Gastroesophageal sphincter (tissue), 4 donors: ENCODE measurements at regions not wholly inside any gene's neighbourhood (a gene's known extent, or its start where the extent isn't known, plus 50 kb on each side); places are given as distances from the start of the nearest gene placed in this dataset.

Experiments used
- ATAC-seq: fragments of 150-250 bp; one replicate; pipeline ENCODE4 v1.9.1; 2016; ENCODE audit warnings: mild to moderate bottlenecking, moderate library complexity
- H3K27ac ChIP-seq, 4 donors: fragments of 200-600 bp; sonication (generic) in 3 of 4; 1 replicate in 3 of 4; 2 replicates in 1 of 4; pipeline ENCODE4 v1.5.1; 2016 to 2019
- H3K27me3 ChIP-seq: fragments of 200-600 bp; sonication (generic); one replicate; pipeline ENCODE4 v1.5.1; 2019
- H3K36me3 ChIP-seq, 2 donors: fragments of 200-600 bp; sonication (generic); one replicate each; pipeline ENCODE4 v1.5.1; 2019; ENCODE audit warnings: control low read depth in 1 of 2
- H3K4me1 ChIP-seq, 3 donors: fragments of 200-600 bp; sonication (generic); 1 replicate in 2 of 3; 2 replicates in 1 of 3; pipeline ENCODE4 v1.5.1; 2016 to 2019; ENCODE audit warnings: control low read depth in 2 of 3
- H3K4me3 ChIP-seq, 2 donors: fragments of 200-600 bp; sonication (generic); one replicate each; pipeline ENCODE4 v1.5.1; 2019; ENCODE audit warnings: mild to moderate bottlenecking in 1 of 2, moderate library complexity in 1 of 2
- H3K9me3 ChIP-seq, 3 donors: fragments of 200-600 bp; sonication (generic); one replicate each; pipeline ENCODE4 v1.5.1; 2017 to 2019; ENCODE audit warnings: control low read depth in 2 of 3
- CTCF ChIP-seq, 4 experiments: fragments of 200-600 bp in 2 of 4; fragments of 450-650 bp in 2 of 4; sonication (generic) in 1 of 4; IDR thresholded peaks; one replicate each; pipeline ENCODE4 v1.5.1; 2017 to 2019; ENCODE audit warnings: antibody characterized with exemption in 4 of 4, mild to moderate bottlenecking in 2 of 4, moderate library complexity in 2 of 4
- EP300 ChIP-seq: sonication (generic); formaldehyde crosslinking; IDR thresholded peaks from one replicate; pipeline ENCODE4 v1.6.1; 2017; ENCODE audit warnings: antibody characterized with exemption, mild to moderate bottlenecking
- POLR2A ChIP-seq, 2 donors: fragments of 450-650 bp; IDR thresholded peaks; one replicate each; pipeline ENCODE4 v1.6.1; 2017; ENCODE audit warnings: antibody characterized with exemption in 2 of 2, mild to moderate bottlenecking in 2 of 2, moderate library complexity in 1 of 2
- POLR2AphosphoS5 ChIP-seq: sonication (generic); formaldehyde crosslinking; IDR thresholded peaks from one replicate; pipeline ENCODE4 v1.6.1; 2017; ENCODE audit warnings: antibody characterized with exemption
- WGBS, 2 donors: methylation state at CpG; one replicate each; pipeline ENCODE4 v1.1.5; 2018; ENCODE audit warnings: low coverage in 1 of 2; 5-methylcytosine and 5-hydroxymethylcytosine counted together

- 77 to 79% methylated on average over 2 of the region's 2 CpGs for WGBS, 2 donors
- Histone ChIP-seq H3K4me3 (no peak overlapping the region), H3K27ac (no peak overlapping the region), H3K36me3 (no peaks in the 10 kb centered on the region), H3K4me1 (no peaks in the 10 kb centered on the region), H3K27me3 (no peaks in the 10 kb centered on the region), H3K9me3 (no peaks in the 10 kb centered on the region)
- ATAC-seq, result no peak
- TF ChIP-seq POLR2AphosphoS5, result no peak
- no peak for TF ChIP-seq EP300
- no peak for TF ChIP-seq POLR2A (IDR thresholded peaks at IDR 0.05)
- TF ChIP-seq CTCF (IDR thresholded peaks at IDR 0.05), result no peak
Measured at GRCh38 chr20:12317433-12317832, 399.7 kb downstream of the BTBD3 start.

GRCh38 chr20:12318043-12318442, 400.4 kb downstream of the BTBD3 start:
- H3K27ac ChIP-seq, result no peak overlapping the region
- H3K4me3 ChIP-seq, result no peak overlapping the region
- WGBS, 2 donors, result 48 to 73% methylated on average over 3 to 5 of the region's 5 CpGs
- no peaks in the 10 kb centered on the region for H3K4me1 ChIP-seq
- no peaks in the 10 kb centered on the region for H3K27me3 ChIP-seq
- H3K9me3 ChIP-seq, result no peaks in the 10 kb centered on the region
- TF ChIP-seq EP300 (no peak), POLR2AphosphoS5 (no peak), POLR2A (IDR thresholded peaks at IDR 0.05) (no peak), CTCF (IDR thresholded peaks at IDR 0.05) (no peak)
- no peaks in the 10 kb centered on the region for H3K36me3 ChIP-seq
- ATAC-seq, result no peak

GRCh38 chr20:12321736-12322135, 404.0 kb downstream of the BTBD3 start:
- no peak for ATAC-seq
- Histone ChIP-seq H3K27me3 (no peaks in the 10 kb centered on the region), H3K9me3 (no peaks in the 10 kb centered on the region), H3K4me1 (no peaks in the 10 kb centered on the region), H3K36me3 (no peaks in the 10 kb centered on the region), H3K27ac (no peak overlapping the region), H3K4me3 (no peak overlapping the region)
- 50 to 58% methylated on average over 1 to 2 of the region's 2 CpGs for WGBS, 2 donors
- TF ChIP-seq POLR2AphosphoS5, result no peak
- TF ChIP-seq EP300, result no peak
- TF ChIP-seq POLR2A (IDR thresholded peaks at IDR 0.05), result no peak
- no peak for TF ChIP-seq CTCF (IDR thresholded peaks at IDR 0.05)

GRCh38 chr20:12327205-12327604, 409.5 kb downstream of the BTBD3 start:
- H3K27ac ChIP-seq, result no peak overlapping the region
- no peaks in the 10 kb centered on the region for H3K36me3 ChIP-seq
- no peak overlapping the region for H3K4me3 ChIP-seq
- TF ChIP-seq POLR2AphosphoS5 (no peak), EP300 (no peak), CTCF (IDR thresholded peaks at IDR 0.05) (no peak), POLR2A (IDR thresholded peaks at IDR 0.05) (no peak)
- ATAC-seq, result no peak
- H3K9me3 ChIP-seq, result no peaks in the 10 kb centered on the region
- 97% methylated on average over 2 of the region's 2 CpGs for WGBS, 2 donors
- H3K4me1 ChIP-seq, result no peaks in the 10 kb centered on the region
- H3K27me3 ChIP-seq, result no peaks in the 10 kb centered on the region

- no peaks in the 10 kb centered on the region for H3K36me3 ChIP-seq
- WGBS, 2 donors, result 80 to 90% methylated on average over 1 of the region's 1 CpG
- H3K27ac ChIP-seq, result no peak overlapping the region
- H3K9me3 ChIP-seq, result no peaks in the 10 kb centered on the region
- no peaks in the 10 kb centered on the region for H3K4me1 ChIP-seq
- H3K4me3 ChIP-seq, result no peak overlapping the region
- H3K27me3 ChIP-seq, result no peaks in the 10 kb centered on the region
- ATAC-seq, result no peak
- no peak for TF ChIP-seq CTCF (IDR thresholded peaks at IDR 0.05)
- no peak for TF ChIP-seq POLR2A (IDR thresholded peaks at IDR 0.05)
- TF ChIP-seq POLR2AphosphoS5, result no peak
Measured at GRCh38 chr20:12331236-12331635, 413.5 kb downstream of the BTBD3 start.
